Fibroblast of skin of right quadriceps (primary cell): ENCODE measurements at regions not wholly inside any gene's neighbourhood (a gene's known extent, or its start where the extent isn't known, plus 50 kb on each side); places are given as distances from the start of the nearest gene placed in this dataset.

ENCODE experiments used
- DNase-seq: peaks from one replicate; pipeline ENCODE4 v3.0.0-alpha.2; 2013

DNA sequence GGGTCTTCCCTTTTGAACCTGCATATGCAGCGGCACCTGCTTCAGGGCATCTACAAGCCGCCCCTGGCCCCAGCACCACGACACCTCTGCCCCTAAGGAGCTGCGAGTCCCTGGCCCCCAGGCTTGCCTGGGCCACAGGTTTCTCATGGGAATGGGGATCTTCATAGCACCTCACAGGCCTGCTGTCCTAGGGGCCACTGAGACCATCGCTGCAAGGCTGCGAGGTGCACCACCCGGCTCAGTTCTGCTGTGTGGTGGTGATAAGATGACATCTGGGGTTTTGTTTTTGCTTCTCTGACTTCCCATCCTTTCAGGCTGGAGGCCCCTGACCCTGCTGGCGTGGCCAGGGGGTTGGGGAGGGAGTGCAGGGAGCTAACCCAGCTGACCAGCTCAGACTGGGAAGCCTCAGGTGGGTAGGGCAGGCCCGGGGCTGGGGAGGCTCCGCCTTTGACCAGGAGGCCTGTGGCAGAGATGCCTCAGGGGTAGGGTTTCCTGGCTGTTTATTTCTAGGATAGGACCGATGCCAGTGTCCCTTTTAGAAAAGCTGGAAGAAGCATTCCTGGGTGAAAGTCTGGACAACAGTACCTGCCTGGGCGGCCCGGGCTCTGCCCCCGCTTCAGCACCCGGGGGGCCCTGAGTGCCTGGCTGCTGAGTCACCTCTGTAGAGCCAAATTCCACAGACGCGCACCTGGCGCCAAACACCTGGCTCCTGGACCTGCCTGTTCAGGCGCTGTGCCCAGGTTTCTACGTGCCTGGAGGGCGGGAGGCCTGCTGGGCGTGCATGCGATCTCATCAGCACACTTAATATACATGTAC lies 264.7 kb downstream of the DLL1 start:
- no peak for DNase-seq

- no peak for DNase-seq
These were observed 265.5 kb downstream of the DLL1 start for GRCh38 chr6:170025341-170025911.

DNA sequence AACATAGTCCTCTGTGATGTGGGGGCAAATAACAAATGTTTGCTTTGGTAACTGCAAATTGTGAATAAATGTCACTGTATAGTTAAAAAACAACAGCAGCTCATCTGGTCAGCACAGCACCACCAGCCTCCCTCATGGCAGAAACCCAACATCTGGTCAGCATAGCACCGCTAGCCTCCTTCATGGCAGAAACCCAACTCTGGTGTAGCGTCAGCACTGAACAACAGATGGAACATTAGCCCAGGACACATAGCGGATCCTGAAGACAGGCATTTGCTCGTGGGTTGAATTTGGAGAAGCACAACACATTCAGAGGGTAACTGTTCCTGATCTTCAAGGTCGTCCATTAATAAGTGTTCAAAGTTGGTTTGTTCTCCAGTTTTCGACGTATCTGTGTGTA lies 265.9 kb downstream of the DLL1 start:
- peak; percentile 35 for DNase-seq

DNA sequence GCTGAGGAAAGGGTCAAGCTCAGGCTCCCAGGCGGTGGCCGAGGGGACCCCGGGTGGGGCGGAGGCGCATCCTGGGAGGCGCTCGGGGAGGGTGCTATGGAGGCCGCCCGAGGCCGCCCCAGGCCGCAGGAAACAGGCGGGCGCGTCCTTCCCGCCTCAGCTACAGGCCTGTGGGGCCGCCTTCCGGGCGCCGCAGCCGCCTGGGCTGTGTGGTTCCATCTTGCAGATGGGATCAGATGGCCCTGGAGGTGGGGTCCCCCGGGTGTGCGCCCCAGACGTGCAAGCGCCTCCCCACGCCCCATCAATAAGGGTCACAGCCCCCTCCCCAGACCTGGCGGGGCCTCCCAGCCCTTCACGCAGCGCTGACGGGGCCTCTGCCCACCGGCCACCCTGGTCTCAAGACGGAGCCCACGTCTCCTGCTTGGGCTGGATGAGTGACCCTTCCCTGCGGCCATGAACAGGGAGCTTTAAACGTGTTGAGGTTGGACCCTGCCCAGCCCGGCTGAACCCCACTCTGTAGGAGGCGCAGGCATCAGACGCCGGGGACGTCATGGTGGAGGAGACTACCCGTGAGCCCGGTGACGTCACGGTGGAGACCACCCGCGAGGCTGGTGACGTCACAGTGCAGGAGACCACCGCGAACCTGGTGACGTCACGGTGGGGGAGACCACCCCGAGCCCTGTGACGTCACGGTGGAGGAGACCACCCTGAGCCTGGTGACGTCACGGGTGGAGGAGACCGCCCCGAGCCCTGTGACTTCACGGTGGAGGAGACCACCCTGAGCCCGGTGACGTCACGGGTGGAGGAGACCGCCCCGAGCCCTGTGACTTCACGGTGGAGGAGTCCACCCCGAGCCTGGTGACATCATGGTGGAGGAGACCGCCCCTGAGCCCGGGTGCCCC lies 267.0 kb downstream of the DLL1 start:
- no peak for DNase-seq

DNA sequence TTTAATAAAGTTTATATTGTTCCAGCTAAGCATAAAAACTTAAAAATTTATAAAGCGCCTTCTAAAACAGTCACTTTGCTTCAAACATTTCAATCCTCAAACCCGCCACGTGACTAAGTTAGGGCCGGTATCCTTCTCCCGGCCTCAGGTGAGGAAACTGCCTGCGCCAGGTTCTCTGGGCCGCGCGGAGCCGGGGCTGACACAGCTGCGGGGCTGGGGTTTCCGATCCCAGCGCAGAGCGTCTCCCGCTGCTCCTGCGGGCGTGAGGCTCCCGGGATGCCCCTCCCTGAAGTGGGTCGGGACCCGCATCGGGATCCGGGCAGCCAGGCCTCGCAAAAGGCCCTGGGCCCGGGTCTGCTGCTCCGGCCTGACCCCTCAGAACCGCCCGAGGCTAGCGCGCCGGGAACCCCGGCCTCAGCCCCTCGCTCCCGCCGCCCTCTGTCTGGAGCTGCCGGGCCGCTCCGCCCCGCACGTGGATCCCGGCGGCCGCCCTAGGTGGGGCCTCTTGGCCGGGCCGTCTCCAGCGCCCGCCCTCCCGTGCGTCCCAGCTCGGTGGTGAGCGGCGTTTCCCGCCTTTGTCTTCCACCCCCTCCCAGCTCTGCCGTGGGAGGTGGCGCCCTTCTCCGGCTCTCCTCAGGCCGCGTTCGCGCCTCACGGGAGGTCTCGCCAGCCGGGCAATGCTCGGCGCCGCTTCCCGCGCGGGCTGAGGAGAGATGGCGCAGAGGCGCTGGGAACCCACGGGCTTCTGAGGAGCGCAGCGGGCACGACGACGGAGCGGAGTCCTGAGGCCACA lies 267.9 kb downstream of the DLL1 start:
- no peak for DNase-seq

GRCh38 chr6:170022291-170022722 lies 268.6 kb downstream of the DLL1 start:
- DNase-seq = no peak

- DNase-seq = no peak
These were observed 269.3 kb downstream of the DLL1 start for GRCh38 chr6:170021579-170021978.

GRCh38 chr6:170019818-170020583 lies 268.6 kb downstream of the ERMARD start:
- DNase-seq = no peak

- DNase-seq = no peak
These were observed 267.8 kb downstream of the ERMARD start for GRCh38 chr6:170018936-170019817.

DNA sequence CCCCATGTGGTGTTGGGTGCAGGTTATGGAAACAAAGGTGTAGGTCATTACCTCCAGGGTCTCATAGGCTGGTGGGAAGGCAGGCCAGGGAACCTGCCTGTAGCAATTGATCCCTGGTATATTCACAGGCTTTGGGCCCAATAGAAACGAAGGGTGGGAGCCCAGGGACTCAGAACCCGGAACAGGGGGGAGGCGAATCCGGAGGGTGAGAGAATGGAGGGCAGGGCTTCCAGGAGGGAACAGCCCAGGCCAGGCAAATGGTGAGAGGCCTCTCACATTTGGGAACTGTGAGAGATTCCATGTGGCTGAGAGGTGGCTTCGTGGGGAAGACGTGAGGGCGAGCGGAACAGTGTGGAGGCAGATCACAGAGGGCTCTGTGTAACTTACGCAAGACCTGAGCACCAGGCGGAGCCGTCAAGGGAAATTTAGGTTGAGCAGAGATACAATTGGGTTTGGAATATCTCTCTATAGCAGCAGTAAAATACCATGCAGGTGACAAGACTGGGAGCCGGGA lies 267.1 kb downstream of the ERMARD start:
- DNase-seq = no peak

DNA sequence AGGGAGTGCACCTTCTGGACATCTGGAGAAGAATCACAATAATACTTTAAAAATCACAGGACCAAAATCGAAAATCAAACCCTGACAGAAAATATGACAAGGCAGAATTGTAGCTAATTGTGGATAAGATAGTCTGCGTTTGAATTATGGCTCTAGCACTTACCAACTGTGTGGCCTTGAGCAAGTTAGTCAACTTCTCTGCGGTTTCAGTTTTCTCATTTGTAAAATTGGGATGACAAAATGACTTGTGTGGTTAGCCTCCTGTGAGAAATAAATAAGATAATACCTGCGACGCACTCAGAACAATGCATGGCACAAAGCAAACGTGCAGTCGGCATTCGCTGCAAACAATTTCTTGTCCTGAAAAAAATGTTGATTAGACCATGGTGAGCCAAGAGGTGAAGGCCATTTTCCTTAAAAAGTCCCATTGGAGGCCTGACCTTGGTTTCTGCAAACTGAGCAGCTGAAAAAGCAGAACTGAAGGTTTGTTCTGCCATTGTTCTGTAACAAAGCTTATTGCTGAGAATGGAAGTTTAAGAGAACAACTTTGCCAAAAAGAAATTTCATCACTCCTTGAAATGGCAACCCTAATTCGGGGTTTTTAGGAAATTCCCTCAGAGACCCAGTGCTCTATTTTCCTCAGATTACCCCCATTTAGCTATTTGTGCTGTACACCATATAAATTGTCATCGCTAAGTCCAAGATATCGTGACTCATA lies 266.3 kb downstream of the ERMARD start:
- DNase-seq = no peak

GRCh38 chr6:170013815-170014214 lies 262.4 kb downstream of the ERMARD start:
- DNase-seq = no peak

- DNase-seq = no peak
These were observed 260.6 kb downstream of the ERMARD start for GRCh38 chr6:170012037-170012330.

- no peak for DNase-seq
These were observed 260.0 kb downstream of the ERMARD start for GRCh38 chr6:170011204-170012036.

DNA sequence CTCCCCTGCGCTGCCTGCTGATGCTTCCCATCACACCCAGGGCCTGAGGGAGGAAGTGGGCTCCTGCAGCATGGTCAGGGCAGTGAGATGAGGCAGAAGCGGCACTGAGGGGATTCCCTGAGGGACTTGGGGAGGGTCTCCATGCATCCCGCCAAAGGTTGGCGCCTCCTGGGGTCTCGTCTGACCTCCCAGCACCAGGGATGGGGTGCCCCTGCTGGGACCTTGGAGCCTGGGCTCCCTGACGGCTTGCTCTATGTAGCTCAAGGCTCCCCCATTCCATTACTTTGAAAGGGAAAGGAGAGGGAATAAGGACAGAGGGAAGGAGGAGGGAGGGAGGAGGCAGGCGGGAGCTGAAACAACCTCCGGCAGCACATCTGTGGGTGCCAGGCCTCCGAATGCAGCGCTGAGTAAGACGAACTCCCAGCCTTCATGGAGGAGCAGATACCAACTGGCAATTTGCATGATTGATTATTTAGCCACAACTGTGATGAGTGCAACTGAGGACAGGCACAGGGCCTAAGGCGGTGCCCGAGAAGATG lies 259.3 kb downstream of the ERMARD start:
- no peak for DNase-seq

DNA sequence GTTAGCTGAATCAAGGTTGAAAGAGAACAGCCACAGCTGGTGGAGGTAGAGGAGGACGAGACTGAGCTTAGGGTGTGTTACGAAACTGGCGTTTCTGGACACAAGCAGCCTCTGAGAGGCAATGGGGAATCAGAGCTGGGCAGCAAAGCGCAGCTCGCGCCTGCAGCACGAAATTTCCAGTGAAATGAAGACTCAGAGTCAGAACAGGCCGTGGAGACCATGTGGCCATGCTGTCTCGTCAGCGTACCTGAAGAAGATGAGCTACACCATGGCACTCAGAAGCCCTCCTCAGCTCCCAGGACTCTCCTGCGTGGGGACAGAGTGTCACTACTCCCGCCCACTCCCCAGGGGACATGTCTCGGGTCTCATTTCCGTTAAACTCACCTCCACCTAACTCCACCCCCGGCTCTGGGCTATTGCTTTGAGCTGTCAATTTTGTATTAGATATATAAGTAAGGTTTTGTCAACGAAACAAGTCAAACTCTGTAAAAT lies 256.9 kb downstream of the ERMARD start:
- DNase-seq = no peak

DNA sequence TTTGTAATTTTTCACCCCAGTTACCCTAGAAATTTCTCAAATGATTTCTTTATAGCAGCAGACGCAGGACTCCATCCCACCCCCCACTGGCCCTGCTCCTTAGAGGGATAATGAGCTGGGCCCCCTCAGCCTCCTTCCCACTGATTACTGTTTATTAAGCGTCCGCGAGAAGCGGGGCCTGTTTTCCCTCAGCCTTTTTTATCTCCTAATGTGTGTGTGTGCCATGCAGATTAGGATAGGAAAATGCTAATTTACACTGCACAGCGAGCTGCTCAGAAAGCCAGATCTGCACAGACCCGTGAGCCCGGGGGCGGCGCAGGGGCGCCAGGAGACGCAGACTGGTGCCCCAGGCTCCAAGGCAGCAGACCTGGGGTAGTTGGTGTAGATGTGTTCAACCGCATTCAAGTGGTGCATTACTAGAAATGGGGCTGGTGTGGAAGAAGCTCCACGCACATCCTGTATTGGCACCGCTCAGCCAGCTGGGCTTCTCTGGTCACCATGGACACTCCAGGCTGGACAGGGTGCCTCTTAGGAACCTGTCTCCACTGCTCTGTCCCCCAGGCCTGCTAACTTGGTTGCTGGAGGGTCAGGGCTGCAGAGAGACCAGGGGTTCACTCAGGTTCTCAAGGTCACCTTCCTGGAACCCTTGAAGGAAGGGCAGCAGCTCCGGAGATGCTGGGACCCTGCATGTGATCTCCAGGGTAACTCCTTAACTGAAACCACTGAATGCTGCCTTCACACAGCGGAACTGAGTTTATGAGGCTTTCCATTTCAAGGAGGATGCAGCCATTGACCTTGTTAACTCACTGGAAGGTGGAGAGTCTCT lies 256.3 kb downstream of the ERMARD start:
- DNase-seq = no peak
